Tibial nerve (tissue), 4 donors: ENCODE measurements at regions not wholly inside any gene's neighbourhood (a gene's known extent, or its start where the extent isn't known, plus 50 kb on each side); places are given as distances from the start of the nearest gene placed in this dataset.

ENCODE experiments used
- EP300 ChIP-seq, 2 donors: sonication (generic); formaldehyde crosslinking; IDR thresholded peaks; one replicate each; pipeline ENCODE4 v1.6.1; 2017; ENCODE audit warnings: antibody characterized with exemption in 2 of 2, mild to moderate bottlenecking in 1 of 2
- POLR2A ChIP-seq, 2 donors: fragments of 450-650 bp; IDR thresholded peaks; one replicate each; pipeline ENCODE4 v1.6.1; 2017; ENCODE audit warnings: antibody characterized with exemption in 2 of 2, mild to moderate bottlenecking in 2 of 2, moderate library complexity in 2 of 2
- TF ChIP-seq, protein P1 (sequence below), 5 experiments: fragments of 200-600 bp in 3 of 5; fragments of 450-650 bp in 2 of 5; sonication (generic) in 3 of 5; IDR thresholded peaks; one replicate each; pipeline ENCODE4 v1.5.1; 2016 to 2019; ENCODE audit warnings: antibody characterized with exemption in 5 of 5, mild to moderate bottlenecking in 3 of 5, moderate library complexity in 2 of 5

GRCh38 chr1:114290341-114290740 lies 136.7 kb upstream of the SYT6 start:
- TF ChIP-seq, protein P1, sequence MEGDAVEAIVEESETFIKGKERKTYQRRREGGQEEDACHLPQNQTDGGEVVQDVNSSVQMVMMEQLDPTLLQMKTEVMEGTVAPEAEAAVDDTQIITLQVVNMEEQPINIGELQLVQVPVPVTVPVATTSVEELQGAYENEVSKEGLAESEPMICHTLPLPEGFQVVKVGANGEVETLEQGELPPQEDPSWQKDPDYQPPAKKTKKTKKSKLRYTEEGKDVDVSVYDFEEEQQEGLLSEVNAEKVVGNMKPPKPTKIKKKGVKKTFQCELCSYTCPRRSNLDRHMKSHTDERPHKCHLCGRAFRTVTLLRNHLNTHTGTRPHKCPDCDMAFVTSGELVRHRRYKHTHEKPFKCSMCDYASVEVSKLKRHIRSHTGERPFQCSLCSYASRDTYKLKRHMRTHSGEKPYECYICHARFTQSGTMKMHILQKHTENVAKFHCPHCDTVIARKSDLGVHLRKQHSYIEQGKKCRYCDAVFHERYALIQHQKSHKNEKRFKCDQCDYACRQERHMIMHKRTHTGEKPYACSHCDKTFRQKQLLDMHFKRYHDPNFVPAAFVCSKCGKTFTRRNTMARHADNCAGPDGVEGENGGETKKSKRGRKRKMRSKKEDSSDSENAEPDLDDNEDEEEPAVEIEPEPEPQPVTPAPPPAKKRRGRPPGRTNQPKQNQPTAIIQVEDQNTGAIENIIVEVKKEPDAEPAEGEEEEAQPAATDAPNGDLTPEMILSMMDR (IDR thresholded peaks at IDR 0.05) = no peak
- no peak for TF ChIP-seq POLR2A (IDR thresholded peaks at IDR 0.05)
- no peak for TF ChIP-seq EP300 (IDR thresholded peaks at IDR 0.05)
